ENCODE measurements at regions not wholly inside any gene's neighbourhood (a gene's known extent, or its start where the extent isn't known, plus 50 kb on each side); places are given as distances from the start of the nearest gene placed in this dataset.
"Not testable (repeated sequence)": the region's sequence is repeated elsewhere in the genome, so short reads cannot be mapped to it uniquely, and the experiment has no call there.

DNA sequence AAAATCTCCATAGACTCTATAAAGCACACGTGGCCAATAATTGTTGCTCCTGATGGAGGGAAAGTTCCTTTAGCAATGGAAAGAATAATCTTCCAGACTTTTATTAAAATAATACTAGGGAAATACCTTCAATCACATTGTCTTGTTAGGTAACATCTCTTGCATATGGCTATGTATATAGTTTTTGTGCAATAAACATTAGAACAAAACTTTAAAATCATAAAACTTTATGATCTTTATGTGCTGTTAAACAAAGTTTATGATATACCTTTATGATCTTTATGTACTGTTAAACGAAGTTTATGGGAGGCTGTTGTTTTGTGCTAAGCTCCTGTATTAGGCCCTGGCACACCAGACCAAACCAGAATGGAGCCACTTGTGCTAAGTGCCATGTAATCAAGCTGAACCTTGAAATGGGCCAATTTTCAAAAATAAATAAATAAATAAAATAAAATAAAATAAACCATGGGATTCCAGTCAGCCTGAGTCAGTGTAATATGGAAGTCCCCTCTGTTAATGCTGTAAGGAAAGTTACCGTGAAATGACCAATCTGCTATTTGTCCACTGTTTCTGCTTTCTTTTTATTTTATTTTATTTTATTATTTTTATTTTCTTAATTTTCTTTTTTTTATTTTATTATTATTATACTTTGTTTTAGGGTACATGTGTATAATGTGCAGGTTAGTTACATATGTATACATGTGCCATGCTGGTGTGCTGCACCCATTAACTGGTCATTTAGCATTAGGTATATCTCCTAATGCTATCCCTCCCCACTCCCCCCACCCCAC lies 431.3 kb downstream of the SPATA31D1 start:
- intact Hi-C loops (cut with DNase I; ENCODE audit: low total_unique reads) = no loop called here
- H3K4me3 ChIP-seq = no peak overlapping the region
- H3K36me3 ChIP-seq = no peaks in the 10 kb centered on the region
- H3K4me1 ChIP-seq = no peaks in the 10 kb centered on the region
- no peaks in the 10 kb centered on the region for H3K27me3 ChIP-seq
- no peak for DNase-seq (ENCODE audit: low spot score in 2 of 2)
- no peak for TF ChIP-seq POLR2A (IDR thresholded peaks at IDR 0.05)
- TF ChIP-seq, protein P1, sequence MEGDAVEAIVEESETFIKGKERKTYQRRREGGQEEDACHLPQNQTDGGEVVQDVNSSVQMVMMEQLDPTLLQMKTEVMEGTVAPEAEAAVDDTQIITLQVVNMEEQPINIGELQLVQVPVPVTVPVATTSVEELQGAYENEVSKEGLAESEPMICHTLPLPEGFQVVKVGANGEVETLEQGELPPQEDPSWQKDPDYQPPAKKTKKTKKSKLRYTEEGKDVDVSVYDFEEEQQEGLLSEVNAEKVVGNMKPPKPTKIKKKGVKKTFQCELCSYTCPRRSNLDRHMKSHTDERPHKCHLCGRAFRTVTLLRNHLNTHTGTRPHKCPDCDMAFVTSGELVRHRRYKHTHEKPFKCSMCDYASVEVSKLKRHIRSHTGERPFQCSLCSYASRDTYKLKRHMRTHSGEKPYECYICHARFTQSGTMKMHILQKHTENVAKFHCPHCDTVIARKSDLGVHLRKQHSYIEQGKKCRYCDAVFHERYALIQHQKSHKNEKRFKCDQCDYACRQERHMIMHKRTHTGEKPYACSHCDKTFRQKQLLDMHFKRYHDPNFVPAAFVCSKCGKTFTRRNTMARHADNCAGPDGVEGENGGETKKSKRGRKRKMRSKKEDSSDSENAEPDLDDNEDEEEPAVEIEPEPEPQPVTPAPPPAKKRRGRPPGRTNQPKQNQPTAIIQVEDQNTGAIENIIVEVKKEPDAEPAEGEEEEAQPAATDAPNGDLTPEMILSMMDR (IDR thresholded peaks at IDR 0.05) = no peak
- no peak for TF ChIP-seq POLR2AphosphoS5 (IDR thresholded peaks at IDR 0.05)
- no peak overlapping the region for H3K27ac ChIP-seq
- no peaks in the 10 kb centered on the region for H3K9me3 ChIP-seq

DNA sequence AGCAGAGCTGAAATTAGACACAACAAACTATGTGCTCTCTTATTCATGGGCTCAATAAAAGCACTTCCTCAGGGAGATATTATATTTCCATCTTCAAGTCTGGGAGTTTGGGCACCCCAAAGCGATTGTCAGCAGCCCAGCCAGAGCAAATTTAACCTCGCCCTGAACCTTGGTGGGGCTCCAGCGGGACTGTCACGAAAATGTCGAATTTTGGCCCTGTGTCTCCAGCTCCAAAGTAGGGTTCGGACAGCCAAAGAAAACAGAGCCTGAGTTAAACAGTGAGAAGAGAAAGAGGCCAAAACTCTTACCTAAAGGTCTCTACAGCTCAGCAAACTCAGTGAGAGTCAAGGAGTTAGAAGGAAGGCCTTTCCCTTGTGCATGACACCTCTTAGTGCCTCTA lies 432.9 kb downstream of the SPATA31D1 start:
- Histone ChIP-seq H3K9me3 (no peaks in the 10 kb centered on the region), H3K4me3 (no peak overlapping the region), H3K4me1 (no peaks in the 10 kb centered on the region), H3K36me3 (no peaks in the 10 kb centered on the region), H3K27me3 (no peaks in the 10 kb centered on the region), H3K27ac (no peak overlapping the region)
- TF ChIP-seq POLR2A (IDR thresholded peaks at IDR 0.05) (no peak), POLR2AphosphoS5 (IDR thresholded peaks at IDR 0.05) (no peak)
- TF ChIP-seq, protein P1 (IDR thresholded peaks at IDR 0.05) = no peak
- no peak for DNase-seq (ENCODE audit: low spot score in 2 of 2)
- intact Hi-C loops (cut with DNase I; ENCODE audit: low total_unique reads) = no loop called here

DNA sequence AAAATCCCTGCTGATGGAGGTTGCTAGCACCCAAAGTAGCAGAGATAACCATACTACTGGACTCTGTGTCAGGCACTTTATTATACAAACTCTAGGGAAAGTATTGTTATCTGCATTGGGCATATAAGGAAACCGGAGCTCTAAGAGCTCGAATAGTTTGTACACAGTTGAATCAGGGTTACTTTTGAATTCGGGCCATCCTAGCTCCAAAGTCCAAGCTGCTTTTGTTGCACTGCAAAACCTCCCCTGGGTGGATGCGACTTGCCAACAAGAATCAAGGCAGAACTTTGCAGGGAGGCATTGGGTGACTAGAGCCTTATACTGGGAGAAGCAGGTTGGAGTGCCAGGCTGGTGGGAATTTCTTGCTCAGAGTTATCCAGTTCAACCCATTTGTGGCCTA lies 435.1 kb downstream of the SPATA31D1 start:
- Histone ChIP-seq H3K27me3 (no peaks in the 10 kb centered on the region), H3K36me3 (no peaks in the 10 kb centered on the region), H3K4me1 (no peaks in the 10 kb centered on the region), H3K4me3 (no peak overlapping the region), H3K9me3 (no peaks in the 10 kb centered on the region), H3K27ac (no peak overlapping the region)
- intact Hi-C loops (cut with DNase I; ENCODE audit: low total_unique reads) = no loop called here
- TF ChIP-seq, protein P1 (IDR thresholded peaks at IDR 0.05) = no peak
- TF ChIP-seq POLR2A (IDR thresholded peaks at IDR 0.05) (no peak), POLR2AphosphoS5 (IDR thresholded peaks at IDR 0.05) (no peak)
- no peak for DNase-seq (ENCODE audit: low spot score in 2 of 2)

DNA sequence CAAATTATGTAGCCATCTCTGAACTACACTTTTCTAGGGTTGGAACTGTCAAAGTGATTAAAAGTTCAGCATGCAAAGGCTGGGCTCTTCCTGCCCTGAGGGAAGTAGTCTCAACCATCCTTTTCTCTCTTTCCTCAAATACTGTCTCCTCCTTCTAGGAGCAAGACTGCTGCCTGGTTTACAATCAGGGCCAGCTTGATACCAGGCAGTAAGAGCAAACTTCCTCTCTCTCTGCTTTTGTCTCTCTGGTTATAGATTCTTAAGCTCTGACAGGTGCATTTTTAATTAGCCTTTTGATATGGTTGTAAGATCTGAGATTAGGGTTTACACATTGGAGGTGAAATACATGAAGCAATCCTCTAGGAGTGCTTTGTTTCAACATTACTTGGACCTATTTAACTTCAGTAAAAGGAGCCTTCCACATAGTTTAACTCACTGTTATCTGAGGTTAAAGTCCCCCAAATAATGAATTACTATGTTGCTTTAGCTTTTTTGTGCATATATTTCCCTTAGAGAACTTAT lies 436.1 kb downstream of the SPATA31D1 start:
- intact Hi-C loops (cut with DNase I; ENCODE audit: low total_unique reads) = no loop called here
- TF ChIP-seq, protein P1 (IDR thresholded peaks at IDR 0.05) = no peak
- TF ChIP-seq POLR2AphosphoS5 (IDR thresholded peaks at IDR 0.05) = no peak
- Histone ChIP-seq H3K4me1 (no peaks in the 10 kb centered on the region), H3K27me3 (no peaks in the 10 kb centered on the region), H3K27ac (no peak overlapping the region), H3K4me3 (no peak overlapping the region), H3K9me3 (no peaks in the 10 kb centered on the region), H3K36me3 (no peaks in the 10 kb centered on the region)
- DNase-seq (ENCODE audit: low spot score in 2 of 2) = no peak

DNA sequence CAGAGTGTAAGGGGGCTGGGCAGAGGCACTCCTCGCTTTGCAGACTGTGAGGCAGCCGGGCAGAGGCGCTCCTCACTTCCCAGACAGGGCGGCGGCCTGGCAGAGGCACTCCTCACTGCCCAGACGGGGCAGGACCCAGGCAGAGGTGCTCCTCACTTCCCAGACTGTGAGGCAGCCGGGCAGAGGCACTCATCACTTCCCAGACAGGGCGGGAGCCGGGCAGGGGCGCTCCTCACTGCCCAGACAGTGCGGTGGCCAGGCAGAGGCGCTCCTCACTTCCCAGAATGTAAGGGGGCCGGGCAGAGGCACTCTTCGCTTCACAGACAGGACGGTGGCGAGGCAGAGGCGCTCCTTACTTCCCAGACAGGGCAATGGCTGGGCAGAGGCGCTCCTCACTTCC lies 442.5 kb downstream of the SPATA31D1 start:
- H3K4me1 ChIP-seq = no peaks in the 10 kb centered on the region
- H3K36me3 ChIP-seq = no peaks in the 10 kb centered on the region
- H3K4me3 ChIP-seq = no peak overlapping the region
- no peak for TF ChIP-seq POLR2A (IDR thresholded peaks at IDR 0.05)
- TF ChIP-seq, protein P1 (IDR thresholded peaks at IDR 0.05) = no peak
- no peak for TF ChIP-seq POLR2AphosphoS5 (IDR thresholded peaks at IDR 0.05)
- H3K27me3 ChIP-seq = no peaks in the 10 kb centered on the region
- H3K27ac ChIP-seq = no peak overlapping the region
- peaks cover 8% of the 10 kb centered on the region in 2 donors for H3K9me3 ChIP-seq
- no peak for DNase-seq (ENCODE audit: low spot score in 2 of 2)
- intact Hi-C loops (cut with DNase I; ENCODE audit: low total_unique reads) = no loop called here

DNA sequence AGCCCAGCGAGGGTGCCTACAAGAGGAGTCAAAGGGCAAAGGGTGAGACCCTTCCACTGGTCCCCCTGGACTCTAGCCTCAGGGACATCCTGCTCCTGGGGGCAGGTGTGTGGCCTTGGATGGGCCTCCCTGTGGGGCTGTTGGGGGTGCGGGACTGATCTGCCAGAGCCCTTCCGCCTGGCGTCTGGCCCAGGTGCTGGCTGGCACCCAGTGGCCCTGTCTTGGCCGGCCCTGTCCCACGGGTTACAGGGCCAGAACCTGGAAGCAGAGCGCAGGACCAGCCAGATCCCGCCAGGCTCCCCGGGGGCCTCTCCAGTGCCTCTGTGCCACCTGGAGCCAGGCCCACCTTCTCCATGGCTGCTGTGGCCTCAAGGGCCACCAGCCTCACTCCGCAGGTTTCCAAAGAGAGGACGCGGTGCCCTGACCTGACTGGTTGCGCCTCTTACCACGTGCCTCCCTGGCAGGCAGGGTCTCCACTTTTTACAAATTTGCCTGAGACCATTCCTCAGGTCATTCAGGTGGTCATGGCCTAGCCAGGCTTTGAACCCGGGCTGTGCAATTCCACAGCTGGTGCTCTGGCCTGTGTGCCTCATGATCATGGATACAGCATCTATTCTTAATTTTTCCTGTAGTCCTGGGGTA lies 444.8 kb downstream of the SPATA31D1 start:
- H3K27ac ChIP-seq; H3K27me3 ChIP-seq; intact Hi-C loops (cut with DNase I; ENCODE audit: low total_unique reads); H3K4me3 ChIP-seq; H3K36me3 ChIP-seq; DNase-seq (ENCODE audit: low spot score in 2 of 2); H3K4me1 ChIP-seq: not testable (repeated sequence)
- H3K9me3 ChIP-seq = peaks cover 8 to 13% of the 10 kb centered on the region in 2 donors

Measured in breast epithelium (tissue), 4 donors.